ES-I3 (cell line): ENCODE measurements at regions not wholly inside any gene's neighbourhood (a gene's known extent, or its start where the extent isn't known, plus 50 kb on each side); places are given as distances from the start of the nearest gene placed in this dataset.

Source experiments
- H3K36me3 ChIP-seq: 2 replicates; pipeline ENCODE4 v1.6.1; 2013; ENCODE audit warnings: mild to moderate bottlenecking, low read length, control low read depth, moderate library complexity; ENCODE audit not compliant: insufficient read depth
- H3K4me1 ChIP-seq: 2 replicates; pipeline ENCODE4 v1.6.1; 2013; ENCODE audit warnings: mild to moderate bottlenecking, control low read depth, low read length; ENCODE audit not compliant: insufficient read depth
- H3K9ac ChIP-seq: 2 replicates; pipeline ENCODE4 v1.6.1; 2013; ENCODE audit warnings: low read depth, mild to moderate bottlenecking, low read length, moderate library complexity
- H3K9me3 ChIP-seq: 2 replicates; pipeline ENCODE4 v1.6.1; 2013; ENCODE audit warnings: mild to moderate bottlenecking, low read length, moderate library complexity; ENCODE audit not compliant: control insufficient read depth, insufficient read depth

- no peaks in the 10 kb centered on the region for H3K36me3 ChIP-seq
- no peaks in the 10 kb centered on the region for H3K9me3 ChIP-seq
- H3K9ac ChIP-seq: no peak overlapping the region
- H3K4me1 ChIP-seq: peaks cover 10% of the 10 kb centered on the region
These were observed 2003.8 kb upstream of the PIK3C3 start for GRCh38 chr18:39951142-39951720.

GRCh38 chr18:39946623-39947061 is 2008.4 kb upstream of the PIK3C3 start:
- Histone ChIP-seq H3K4me1 (peaks cover 21% of the 10 kb centered on the region), H3K9ac (no peak overlapping the region), H3K9me3 (no peaks in the 10 kb centered on the region), H3K36me3 (no peaks in the 10 kb centered on the region)

GRCh38 chr18:39945076-39945475 is 2010.0 kb upstream of the PIK3C3 start:
- Histone ChIP-seq H3K4me1 (peaks cover 21% of the 10 kb centered on the region), H3K9ac (no peak overlapping the region), H3K36me3 (no peaks in the 10 kb centered on the region), H3K9me3 (no peaks in the 10 kb centered on the region)

- Histone ChIP-seq H3K36me3 (no peaks in the 10 kb centered on the region), H3K9me3 (no peaks in the 10 kb centered on the region), H3K9ac (no peak overlapping the region), H3K4me1 (peaks cover 18% of the 10 kb centered on the region)
These were observed 2012.3 kb upstream of the PIK3C3 start for GRCh38 chr18:39942702-39943101.

- Histone ChIP-seq H3K36me3 (no peaks in the 10 kb centered on the region), H3K9ac (no peak overlapping the region), H3K9me3 (no peaks in the 10 kb centered on the region), H3K4me1 (no peaks in the 10 kb centered on the region)
These were observed 2016.1 kb upstream of the PIK3C3 start for GRCh38 chr18:39938676-39939608.

GRCh38 chr18:39935598-39935997 is 2019.4 kb upstream of the PIK3C3 start:
- Histone ChIP-seq H3K4me1 (no peaks in the 10 kb centered on the region), H3K9me3 (no peaks in the 10 kb centered on the region), H3K9ac (no peak overlapping the region), H3K36me3 (no peaks in the 10 kb centered on the region)

- Histone ChIP-seq H3K36me3 (no peaks in the 10 kb centered on the region), H3K4me1 (no peaks in the 10 kb centered on the region), H3K9me3 (peaks cover 2% of the 10 kb centered on the region; the same call in 1 of the 2 replicates), H3K9ac (no peak overlapping the region)
These were observed 2036.2 kb upstream of the PIK3C3 start for GRCh38 chr18:39918847-39919246.

- Histone ChIP-seq H3K4me1 (no peaks in the 10 kb centered on the region), H3K9me3 (peaks cover 9% of the 10 kb centered on the region), H3K9ac (no peak overlapping the region), H3K36me3 (no peaks in the 10 kb centered on the region)
These were observed 2041.2 kb upstream of the PIK3C3 start for GRCh38 chr18:39913672-39914366.

GRCh38 chr18:39911716-39912115 is 2043.3 kb upstream of the PIK3C3 start:
- no peaks in the 10 kb centered on the region; the same call in 1 of the 2 replicates for H3K36me3 ChIP-seq
- H3K9ac ChIP-seq: no peak overlapping the region
- peaks cover 9% of the 10 kb centered on the region for H3K9me3 ChIP-seq
- no peaks in the 10 kb centered on the region for H3K4me1 ChIP-seq

- no peaks in the 10 kb centered on the region for H3K4me1 ChIP-seq
- H3K36me3 ChIP-seq: no peaks in the 10 kb centered on the region; the same call in 1 of the 2 replicates
- H3K9me3 ChIP-seq: peaks cover 9% of the 10 kb centered on the region
- H3K9ac ChIP-seq: no peak overlapping the region
These were observed 2045.3 kb upstream of the PIK3C3 start for GRCh38 chr18:39909706-39910105.

- Histone ChIP-seq H3K9ac (no peak overlapping the region), H3K9me3 (no peaks in the 10 kb centered on the region), H3K36me3 (no peaks in the 10 kb centered on the region), H3K4me1 (no peaks in the 10 kb centered on the region)
These were observed 2068.9 kb upstream of the PIK3C3 start for GRCh38 chr18:39886136-39886535.

GRCh38 chr18:39872651-39873050 is 2082.4 kb upstream of the PIK3C3 start:
- no peaks in the 10 kb centered on the region for H3K4me1 ChIP-seq
- H3K9ac ChIP-seq: no peak overlapping the region
- H3K36me3 ChIP-seq: no peaks in the 10 kb centered on the region
- no peaks in the 10 kb centered on the region for H3K9me3 ChIP-seq

GRCh38 chr18:39871961-39872360 is 2083.1 kb upstream of the PIK3C3 start:
- no peak overlapping the region for H3K9ac ChIP-seq
- H3K4me1 ChIP-seq: no peaks in the 10 kb centered on the region
- no peaks in the 10 kb centered on the region for H3K9me3 ChIP-seq
- H3K36me3 ChIP-seq: no peaks in the 10 kb centered on the region

- no peak overlapping the region for H3K9ac ChIP-seq
- no peaks in the 10 kb centered on the region for H3K9me3 ChIP-seq
- no peaks in the 10 kb centered on the region for H3K4me1 ChIP-seq
- no peaks in the 10 kb centered on the region for H3K36me3 ChIP-seq
These were observed 2084.4 kb upstream of the PIK3C3 start for GRCh38 chr18:39870591-39870990.
